Hematopoietic multipotent progenitor cell treated with erythropoietin and hydrocortisone succinate and interleukin-3 and kit ligand, for 6 days (in vitro differentiated cells): ENCODE measurements at regions not wholly inside any gene's neighbourhood (a gene's known extent, or its start where the extent isn't known, plus 50 kb on each side); places are given as distances from the start of the nearest gene placed in this dataset.
"Not testable (repeated sequence)": the region's sequence is repeated elsewhere in the genome, so short reads cannot be mapped to it uniquely, and the experiment has no call there.

Experiments
- DNase-seq: peaks from one replicate; pipeline ENCODE4 v3.0.0-alpha.2; 2015

GRCh38 chr16:59351305-59351903 is 617.3 kb upstream of the GOT2 start:
- no peak for DNase-seq

- DNase-seq = no peak
These were observed 616.6 kb upstream of the GOT2 start for GRCh38 chr16:59350670-59351069.

GRCh38 chr16:59342669-59343068 is 608.6 kb upstream of the GOT2 start:
- DNase-seq = no peak

GRCh38 chr16:59341368-59341767 is 607.3 kb upstream of the GOT2 start:
- DNase-seq = no peak

GRCh38 chr16:59339871-59340270 is 605.8 kb upstream of the GOT2 start:
- no peak for DNase-seq

- no peak for DNase-seq
These were observed 602.1 kb upstream of the GOT2 start for GRCh38 chr16:59336136-59336695.

- DNase-seq = not testable (repeated sequence)
These were observed 597.6 kb upstream of the GOT2 start for GRCh38 chr16:59331708-59332107.

- no peak for DNase-seq
These were observed 596.0 kb upstream of the GOT2 start for GRCh38 chr16:59330019-59330670.

GRCh38 chr16:59328961-59329360 is 594.8 kb upstream of the GOT2 start:
- no peak for DNase-seq

GRCh38 chr16:59327894-59328293 is 593.8 kb upstream of the GOT2 start:
- DNase-seq = no peak

GRCh38 chr16:59326955-59327354 is 592.8 kb upstream of the GOT2 start:
- DNase-seq = no peak

GRCh38 chr16:59324462-59324861 is 590.3 kb upstream of the GOT2 start:
- no peak for DNase-seq

- DNase-seq = no peak
These were observed 586.5 kb upstream of the GOT2 start for GRCh38 chr16:59320657-59321056.

GRCh38 chr16:59319871-59320270 is 585.8 kb upstream of the GOT2 start:
- no peak for DNase-seq

GRCh38 chr16:59305850-59306249 is 571.7 kb upstream of the GOT2 start:
- no peak for DNase-seq

- DNase-seq = no peak
These were observed 562.8 kb upstream of the GOT2 start for GRCh38 chr16:59296888-59297287.

GRCh38 chr16:59295993-59296736 is 562.0 kb upstream of the GOT2 start:
- no peak for DNase-seq

- no peak for DNase-seq
These were observed 561.4 kb upstream of the GOT2 start for GRCh38 chr16:59295474-59295873.

- no peak for DNase-seq
These were observed 556.6 kb upstream of the GOT2 start for GRCh38 chr16:59290718-59291117.

- DNase-seq = no peak
These were observed 555.0 kb upstream of the GOT2 start for GRCh38 chr16:59289151-59289550.

- DNase-seq = no peak
These were observed 540.0 kb upstream of the GOT2 start for GRCh38 chr16:59274141-59274540.

GRCh38 chr16:59263955-59264354 is 529.8 kb upstream of the GOT2 start:
- no peak for DNase-seq

GRCh38 chr16:59260892-59261291 is 526.8 kb upstream of the GOT2 start:
- no peak for DNase-seq

GRCh38 chr16:59259950-59260319 is 525.8 kb upstream of the GOT2 start:
- peak; percentile 4 for DNase-seq
